GM18873 (cell line): ENCODE measurements at regions not wholly inside any gene's neighbourhood (a gene's known extent, or its start where the extent isn't known, plus 50 kb on each side); places are given as distances from the start of the nearest gene placed in this dataset.

Experiments
- ATAC-seq: cut with Tn5 transposase; IDR thresholded peaks from one replicate; pipeline ENCODE4 v1.9.1; 2021; ENCODE audit warnings: mild to moderate bottlenecking, moderate library complexity, moderate number of reproducible peaks; ENCODE audit not compliant: unreplicated experiment, low FRiP score

DNA sequence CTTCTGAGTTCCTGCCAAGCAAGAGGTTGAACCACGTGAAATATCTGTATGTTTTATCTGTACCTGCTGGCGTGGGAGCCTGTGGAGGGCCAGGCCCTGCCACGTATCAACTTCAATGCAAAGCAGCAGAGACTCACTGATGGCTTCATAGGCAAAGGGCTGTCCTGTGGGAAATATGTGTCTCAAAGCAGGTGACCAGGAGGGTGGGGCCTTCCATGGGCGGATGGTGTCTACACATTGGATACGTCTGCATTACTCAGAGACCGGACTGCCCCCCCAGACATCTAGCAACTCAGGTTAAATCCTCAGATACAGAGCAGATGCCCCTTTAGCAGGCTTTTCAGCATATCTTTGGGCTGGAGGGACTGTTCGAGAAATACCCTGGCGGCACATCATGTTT is 210.8 kb upstream of the C1orf174 start:
- no peak for ATAC-seq

- ATAC-seq = no peak
Observed at GRCh38 chr1:4113897-4114296, 213.8 kb upstream of the C1orf174 start.

DNA sequence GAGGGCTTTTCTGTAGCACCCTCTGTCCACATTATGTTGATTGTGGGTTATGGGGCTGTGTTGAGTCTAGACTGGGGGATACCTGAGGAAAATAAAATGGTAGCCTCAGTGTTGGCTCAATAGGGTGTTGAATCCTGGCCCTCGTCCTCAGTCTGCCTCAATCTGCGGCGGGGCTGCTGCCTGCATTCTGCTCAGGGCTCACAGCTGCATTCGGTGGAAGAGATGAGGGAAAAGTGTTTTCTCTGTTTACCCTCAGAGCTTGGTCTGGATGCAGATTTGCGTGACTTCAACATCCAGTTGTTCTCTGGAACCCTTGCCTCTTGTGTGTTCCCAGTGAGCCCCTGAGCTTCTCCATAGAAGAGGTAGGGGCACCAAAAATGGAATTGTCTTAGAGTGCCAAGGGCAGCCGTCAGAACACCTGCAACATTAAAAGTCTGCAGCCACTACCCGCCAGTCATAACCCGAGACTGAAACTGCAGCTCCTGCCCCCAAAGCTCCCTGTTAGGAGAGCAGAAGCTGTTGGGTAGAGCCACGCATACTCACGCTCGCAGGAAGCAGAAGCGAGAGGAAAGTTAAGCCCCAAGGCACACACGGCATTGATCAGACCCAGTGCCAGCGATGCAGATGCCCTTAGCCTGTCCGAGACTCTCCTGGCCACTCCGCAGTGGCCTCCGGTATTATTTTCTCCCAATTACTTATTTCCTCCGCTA is 215.3 kb upstream of the C1orf174 start:
- ATAC-seq = no peak

DNA sequence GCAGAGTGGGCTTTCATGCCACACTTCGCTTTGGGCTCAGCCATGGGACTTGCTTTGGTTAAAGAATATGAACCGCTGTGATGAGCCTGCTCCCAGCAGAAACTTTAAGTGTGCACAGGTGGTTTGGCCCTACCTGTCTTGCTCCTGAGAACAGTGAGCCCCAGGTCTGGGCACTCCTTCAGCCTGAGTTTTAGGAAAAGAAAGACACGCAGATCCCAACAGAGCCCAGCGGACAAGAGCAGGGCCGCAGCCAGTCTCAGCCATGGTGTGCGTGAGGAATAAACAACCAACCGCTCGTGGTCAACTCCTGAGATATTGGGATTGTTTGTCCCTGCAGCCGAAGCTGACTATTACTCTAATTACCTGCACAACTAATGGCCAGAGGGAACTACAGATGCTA is 217.1 kb upstream of the C1orf174 start:
- ATAC-seq = no peak

- no peak for ATAC-seq
Observed at GRCh38 chr1:4118746-4119515, 218.9 kb upstream of the C1orf174 start.

- no peak for ATAC-seq
Observed at GRCh38 chr1:4119516-4120220, 219.6 kb upstream of the C1orf174 start.

DNA sequence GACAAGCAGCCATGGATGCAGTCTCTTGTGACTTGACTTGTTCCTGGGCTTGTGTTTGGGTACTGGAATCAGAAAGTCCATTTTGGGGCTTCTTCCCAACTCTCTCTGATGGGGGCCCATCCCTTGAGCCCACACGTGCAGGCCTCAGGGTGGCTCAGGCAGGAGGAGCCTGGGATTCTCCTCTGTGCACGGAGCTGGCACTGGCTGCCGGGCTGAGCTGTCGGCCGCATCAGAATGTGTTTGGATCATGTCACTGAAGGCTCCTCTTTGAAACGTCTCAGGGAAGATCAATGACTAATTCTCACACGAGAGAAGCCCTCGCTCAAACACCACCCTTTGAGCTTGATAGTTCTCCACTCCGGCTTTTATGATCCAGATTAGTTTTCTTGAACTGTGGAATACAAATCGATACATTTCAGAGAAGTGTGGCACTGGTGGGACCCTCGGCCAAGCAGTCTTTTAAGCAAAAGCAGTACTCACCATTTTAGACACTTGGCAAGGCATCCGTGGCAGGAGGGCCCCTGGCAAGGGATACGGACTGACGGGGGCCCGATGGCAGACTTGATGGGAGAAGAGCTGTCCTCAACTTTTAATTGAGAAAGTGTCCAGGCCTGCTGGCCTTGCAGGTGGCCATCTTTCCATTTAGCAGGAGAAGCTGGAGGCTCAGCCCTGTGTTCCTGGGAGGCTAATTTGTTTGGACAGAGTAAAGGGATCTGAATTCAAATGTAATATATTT is 220.7 kb upstream of the C1orf174 start:
- no peak for ATAC-seq

DNA sequence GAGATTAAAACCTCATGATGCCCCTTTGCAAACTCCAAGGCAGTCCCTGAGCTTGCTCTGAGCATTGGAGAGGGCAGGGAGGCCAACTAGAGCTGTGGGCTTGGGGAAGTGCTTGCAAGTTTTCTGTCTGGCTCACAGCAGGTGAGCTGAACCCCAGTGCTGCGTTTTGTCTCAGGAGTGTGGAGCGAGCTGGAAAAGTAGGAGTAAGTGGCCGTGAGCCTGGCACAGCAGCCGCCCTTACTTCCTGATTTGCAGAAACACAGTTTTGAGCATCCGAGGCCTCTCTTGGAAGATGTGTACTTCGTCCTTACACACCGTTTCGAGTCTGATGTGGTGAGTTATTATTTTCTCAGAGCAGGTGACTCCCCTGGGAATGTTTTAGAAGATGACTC is 221.2 kb upstream of the C1orf174 start:
- ATAC-seq = no peak

DNA sequence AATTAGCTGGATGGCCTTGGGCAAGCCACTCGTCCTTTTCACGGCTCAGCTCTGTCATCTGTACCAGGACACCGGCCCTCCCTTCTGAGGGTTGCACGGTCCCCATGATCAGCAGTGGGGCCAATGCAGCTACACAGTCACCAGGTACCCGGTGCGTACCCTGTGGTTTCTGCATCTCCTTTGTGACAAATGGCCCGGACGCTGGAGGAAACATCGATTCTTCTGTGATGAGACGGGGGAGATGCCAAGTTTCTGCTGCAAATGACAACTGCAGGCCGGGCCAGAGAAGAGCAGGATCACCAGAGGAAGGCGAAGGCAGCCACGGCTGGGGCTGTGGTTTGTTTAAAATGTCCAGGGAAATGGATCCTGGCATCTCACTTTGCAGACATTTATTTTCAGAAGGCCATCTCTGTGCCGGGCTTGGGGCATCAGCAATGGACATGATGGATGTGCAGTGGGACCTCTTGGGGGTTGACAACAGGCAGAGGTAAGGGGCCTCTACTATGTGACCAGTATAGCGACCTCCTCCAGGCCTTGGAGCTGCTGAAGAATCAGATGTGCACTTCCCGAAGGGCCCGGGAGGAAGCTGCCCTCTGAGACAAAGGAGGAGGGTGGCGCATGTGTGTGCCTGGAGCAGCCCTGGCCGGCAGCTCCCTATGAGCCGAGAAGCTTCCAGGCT is 221.9 kb upstream of the C1orf174 start:
- ATAC-seq = no peak

DNA sequence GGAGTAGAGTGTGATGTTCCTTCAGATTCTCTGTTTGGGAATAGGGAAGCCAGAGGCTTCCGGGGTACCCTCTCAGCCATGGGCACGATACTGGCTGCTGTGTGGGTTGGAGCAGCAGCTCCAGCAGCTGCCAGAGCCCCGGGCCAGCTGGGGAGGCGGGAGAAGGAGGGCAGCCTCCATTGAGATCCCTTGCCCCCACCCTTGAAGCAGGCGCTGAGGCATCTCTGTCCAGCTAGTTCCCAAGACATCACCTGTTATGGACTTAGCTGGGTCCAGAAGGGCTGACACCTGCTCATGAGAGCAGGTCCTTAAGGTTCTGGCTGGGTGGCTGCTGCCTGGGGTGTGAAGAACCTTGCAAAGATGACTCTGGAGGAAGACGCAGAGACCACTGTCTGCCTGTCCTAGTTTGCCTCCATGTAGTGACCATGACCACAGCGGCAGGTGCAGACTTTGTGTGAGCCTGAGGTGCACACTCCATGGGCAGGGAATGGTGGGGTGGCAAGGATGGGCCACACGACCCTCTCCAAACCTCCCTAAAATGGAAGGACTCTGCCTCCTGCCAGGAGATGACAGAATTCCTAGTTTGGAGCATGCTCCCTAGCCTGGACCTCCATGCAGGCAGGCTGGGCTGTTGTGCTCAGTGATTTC is 222.6 kb upstream of the C1orf174 start:
- no peak for ATAC-seq

DNA sequence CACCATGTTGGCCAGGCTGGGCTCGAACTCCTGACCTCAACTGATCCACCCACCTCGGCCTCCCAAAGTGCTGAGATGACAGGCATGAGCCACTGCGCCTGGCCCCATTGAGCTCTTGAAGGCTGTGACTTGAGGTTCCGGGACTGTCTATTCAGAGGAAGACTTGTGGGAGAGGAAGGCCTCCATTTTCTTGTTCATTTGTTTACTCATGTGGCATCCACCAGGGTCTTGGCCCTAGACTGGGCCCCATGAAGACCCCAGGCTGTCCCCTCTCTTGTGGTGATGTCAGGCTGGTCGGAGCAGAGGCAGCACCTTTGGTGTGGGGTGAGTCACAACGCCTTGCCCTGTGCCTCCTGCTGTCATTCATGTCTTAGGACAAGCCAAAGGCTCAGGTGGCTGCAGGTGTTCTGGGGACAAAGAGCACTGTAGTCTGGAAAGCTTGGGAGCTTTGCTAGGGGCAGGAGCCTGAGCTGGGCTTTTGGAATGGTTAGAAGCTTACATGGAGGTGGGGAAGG is 224.6 kb upstream of the C1orf174 start:
- no peak for ATAC-seq

DNA sequence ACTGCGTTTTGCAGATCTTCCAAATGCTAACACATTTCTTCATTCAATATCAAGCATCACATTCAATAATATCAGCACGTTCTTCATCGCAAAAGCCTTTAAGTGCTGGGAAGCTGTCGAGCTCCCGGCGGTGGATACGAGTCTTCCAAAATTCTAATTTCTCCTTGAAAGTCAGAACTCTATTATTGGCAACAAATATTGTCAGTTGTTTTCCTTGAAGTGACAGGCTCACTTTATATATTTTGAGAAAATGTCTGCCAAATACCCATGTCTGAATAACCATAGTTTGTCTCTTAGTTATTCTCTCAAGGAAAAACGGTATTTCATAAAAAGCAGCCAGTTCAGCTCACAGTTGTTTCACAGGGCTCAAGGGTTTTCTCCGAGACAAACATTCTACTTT is 226.2 kb upstream of the C1orf174 start:
- ATAC-seq = no peak

- ATAC-seq = no peak
Observed at GRCh38 chr1:4126731-4127591, 226.9 kb upstream of the C1orf174 start.

GRCh38 chr1:4127592-4128140 is 227.6 kb upstream of the C1orf174 start:
- ATAC-seq = no peak

- ATAC-seq = no peak
Observed at GRCh38 chr1:4128616-4129015, 228.5 kb upstream of the C1orf174 start.

DNA sequence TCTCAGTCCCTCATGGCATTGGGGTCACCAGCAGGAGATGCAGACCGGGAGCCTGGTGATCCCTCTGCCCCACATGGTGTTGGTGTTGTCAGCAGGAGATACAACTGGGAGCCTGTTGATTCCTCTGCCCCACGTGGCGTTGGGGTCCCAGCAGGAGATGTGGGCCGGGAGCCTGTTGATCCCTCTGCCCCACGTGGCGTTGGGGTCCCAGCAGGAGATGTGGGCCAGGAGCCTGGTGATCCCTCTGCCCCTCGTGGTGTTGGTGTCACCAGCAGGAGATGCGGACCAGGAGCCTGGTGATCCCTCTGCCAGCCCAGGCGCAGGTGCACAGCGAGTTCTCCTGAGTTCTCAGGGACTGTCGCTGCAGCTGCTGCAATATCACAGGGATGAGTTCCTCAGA is 229.6 kb upstream of the C1orf174 start:
- ATAC-seq = no peak

DNA sequence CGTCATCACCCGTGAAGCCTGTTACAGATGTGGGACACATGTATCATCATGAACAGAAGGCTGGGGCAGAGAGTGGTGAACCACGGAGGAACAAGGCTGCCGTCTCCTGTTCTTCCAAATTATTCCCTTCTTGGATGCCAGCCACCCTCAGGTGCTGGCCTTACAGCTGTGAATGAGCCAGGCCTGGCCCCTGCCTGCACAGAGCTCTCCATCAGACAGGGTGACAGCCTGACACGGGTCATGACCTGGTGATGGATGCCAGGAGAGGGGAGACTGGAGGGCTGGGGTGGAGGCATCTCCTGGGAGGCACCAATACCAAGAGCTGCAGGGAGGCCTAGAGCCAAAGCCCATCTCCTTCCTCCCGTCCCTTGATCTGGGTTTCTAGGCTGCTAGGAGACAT is 230.0 kb upstream of the C1orf174 start:
- no peak for ATAC-seq

GRCh38 chr1:4131734-4132133 is 231.7 kb upstream of the C1orf174 start:
- ATAC-seq = no peak
